Transverse colon (tissue), 4 donors: ENCODE measurements at regions not wholly inside any gene's neighbourhood (a gene's known extent, or its start where the extent isn't known, plus 50 kb on each side); places are given as distances from the start of the nearest gene placed in this dataset.

Source experiments
- EP300 ChIP-seq: sonication (generic); formaldehyde crosslinking; IDR thresholded peaks from one replicate; pipeline ENCODE4 v1.6.1; 2017; ENCODE audit warnings: antibody characterized with exemption, low read depth
- POLR2A ChIP-seq: fragments of 450-650 bp; IDR thresholded peaks from one replicate; pipeline ENCODE4 v1.6.1; 2016; ENCODE audit warnings: antibody characterized with exemption, mild to moderate bottlenecking, moderate library complexity
- POLR2AphosphoS5 ChIP-seq, 3 donors: sonication (generic); formaldehyde crosslinking; IDR thresholded peaks; one replicate each; pipeline ENCODE4 v1.6.1; 2016; ENCODE audit warnings: antibody characterized with exemption in 3 of 3
- TF ChIP-seq, protein P1 (sequence below), 5 experiments: fragments of 200-600 bp in 3 of 5; fragments of 450-650 bp in 2 of 5; sonication (generic) in 3 of 5; IDR thresholded peaks; 1 replicate in 2 of 5; 2 replicates in 3 of 5; pipeline ENCODE4 v1.5.1; 2016 to 2017; ENCODE audit warnings: antibody characterized with exemption in 5 of 5, inconsistent platforms in 3 of 5, mild to moderate bottlenecking in 2 of 5, moderate library complexity in 1 of 5

DNA sequence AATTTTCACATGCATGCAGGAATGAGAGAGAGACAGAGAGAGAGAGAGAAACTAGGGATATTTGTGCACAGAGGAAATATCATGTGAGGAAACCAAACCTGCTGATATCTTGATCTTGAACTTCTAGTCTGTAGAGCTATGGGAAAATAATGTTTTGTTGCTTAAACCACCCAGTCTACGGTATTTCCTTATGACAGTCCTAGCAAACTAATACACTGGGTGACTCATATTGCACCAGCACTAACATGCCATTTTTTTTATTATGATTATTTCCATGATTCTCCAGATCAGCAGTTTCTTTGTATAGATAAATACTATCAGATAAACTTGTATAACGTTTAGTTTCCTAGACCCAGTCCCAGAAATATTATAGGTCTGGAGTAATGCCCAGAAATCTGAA is 1259.0 kb downstream of the ZPLD1 start:
- TF ChIP-seq, protein P1, sequence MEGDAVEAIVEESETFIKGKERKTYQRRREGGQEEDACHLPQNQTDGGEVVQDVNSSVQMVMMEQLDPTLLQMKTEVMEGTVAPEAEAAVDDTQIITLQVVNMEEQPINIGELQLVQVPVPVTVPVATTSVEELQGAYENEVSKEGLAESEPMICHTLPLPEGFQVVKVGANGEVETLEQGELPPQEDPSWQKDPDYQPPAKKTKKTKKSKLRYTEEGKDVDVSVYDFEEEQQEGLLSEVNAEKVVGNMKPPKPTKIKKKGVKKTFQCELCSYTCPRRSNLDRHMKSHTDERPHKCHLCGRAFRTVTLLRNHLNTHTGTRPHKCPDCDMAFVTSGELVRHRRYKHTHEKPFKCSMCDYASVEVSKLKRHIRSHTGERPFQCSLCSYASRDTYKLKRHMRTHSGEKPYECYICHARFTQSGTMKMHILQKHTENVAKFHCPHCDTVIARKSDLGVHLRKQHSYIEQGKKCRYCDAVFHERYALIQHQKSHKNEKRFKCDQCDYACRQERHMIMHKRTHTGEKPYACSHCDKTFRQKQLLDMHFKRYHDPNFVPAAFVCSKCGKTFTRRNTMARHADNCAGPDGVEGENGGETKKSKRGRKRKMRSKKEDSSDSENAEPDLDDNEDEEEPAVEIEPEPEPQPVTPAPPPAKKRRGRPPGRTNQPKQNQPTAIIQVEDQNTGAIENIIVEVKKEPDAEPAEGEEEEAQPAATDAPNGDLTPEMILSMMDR (IDR thresholded peaks at IDR 0.05) = no peak
- no peak for TF ChIP-seq POLR2AphosphoS5 (IDR thresholded peaks at IDR 0.05)
- no peak for TF ChIP-seq POLR2A
- no peak for TF ChIP-seq EP300
